K562 (cell line): ENCODE measurements at regions not wholly inside any gene's neighbourhood (a gene's known extent, or its start where the extent isn't known, plus 50 kb on each side); places are given as distances from the start of the nearest gene placed in this dataset.

Experiments used
- ATAC-seq: fragments of 200-7000 bp; cut with Tn5 transposase; 3 replicates; pipeline ENCODE4 v1.9.1; 2020; ENCODE audit warnings: moderate library complexity
- BruUV-seq: library from RNA; stranded (reverse); fragments of 400-500 nt; replicated peaks from 2 replicates; lab custom pipeline; 2021; lab: Mats Ljungman, UMichigan
- CTCF ChIA-PET: fragments of 300-600 bp; formaldehyde crosslinking; extraction: SDS; loops from one replicate; lab custom pipeline; 2021; ENCODE audit warnings: low intra/inter-chr PET ratio; lab: Yijun Ruan, JAX
- POLR2A ChIA-PET: fragments of 300-600, 350-650 bp; sonication (Branson Sonifier 250); formaldehyde crosslinking; extraction: SDS; loops from one replicate; lab custom pipeline; 2021; ENCODE audit warnings: antibody characterized with exemption, inconsistent platforms; lab: Yijun Ruan, JAX
- DNase-seq, 4 experiments: peaks; one replicate each; pipeline versions ENCODE4 v3.0.0 to v3.0.0-alpha.2; 2011 to 2018; ENCODE audit warnings: low spot score in 3 of 4, mixed read lengths in 3 of 4; ENCODE audit errors: extremely low read depth in 1 of 4
- FAIRE-seq: peaks from 2 replicates; lab custom pipeline; 2011; peaks lifted over from hg19 to GRCh38; lab: Jason Lieb, UNC
- H2AFZ ChIP-seq: 2 replicates; pipeline ENCODE4 v1.6.0; 2011; ENCODE audit warnings: low read depth, low read length, control low read depth, inconsistent platforms
- H3K27ac ChIP-seq: fragments of 200-600 bp; 3 replicates; pipeline ENCODE4 v1.8.0; 2011; ENCODE audit warnings: low read depth, mild to moderate bottlenecking, control low read depth, inconsistent platforms, low read length, moderate library complexity, mixed read lengths; ENCODE audit errors: extremely low read depth
- H3K27me3 ChIP-seq, 2 experiments: fragments of 300-600 bp in 1 of 2; 2 replicates in 1 of 2; 3 replicates in 1 of 2; pipeline versions ENCODE4 v1.6.0 to v1.8.0; 2011; ENCODE audit warnings: inconsistent platforms in 2 of 2, low read length in 2 of 2, mild to moderate bottlenecking in 1 of 2, mixed read lengths in 1 of 2, moderate library complexity in 1 of 2; ENCODE audit not compliant: control insufficient read depth in 2 of 2, insufficient read depth in 2 of 2
- H3K36me3 ChIP-seq: fragments of 300-600 bp; 3 replicates; pipeline ENCODE4 v1.8.0; 2011; ENCODE audit warnings: mild to moderate bottlenecking, low read length, inconsistent platforms; ENCODE audit not compliant: control insufficient read depth, insufficient read depth
- H3K4me1 ChIP-seq, 2 experiments: fragments of 200-600 bp in 1 of 2; replicated peaks in 1 of 2; 2 replicates in 1 of 2; 3 replicates in 1 of 2; pipeline versions ENCODE4 v1.5.1 to v1.8.0; 2011; ENCODE audit warnings: inconsistent platforms in 2 of 2, low read length in 2 of 2, mild to moderate bottlenecking in 1 of 2, mixed read lengths in 1 of 2, moderate library complexity in 1 of 2; ENCODE audit not compliant: control insufficient read depth in 2 of 2, insufficient read depth in 2 of 2
- H3K4me2 ChIP-seq: 2 replicates; pipeline ENCODE4 v1.6.1; 2011; ENCODE audit warnings: low read length, control low read depth, inconsistent platforms, mixed read lengths; ENCODE audit not compliant: insufficient read depth
- H3K4me3 ChIP-seq: fragments of 200-600 bp; sonication (generic), shearing (Covaris generic); 2 replicates; pipeline ENCODE4 v1.5.1; 2016; ENCODE audit warnings: control low read depth, inconsistent platforms
- H3K79me2 ChIP-seq: fragments of 200-600 bp; 3 replicates; pipeline ENCODE4 v1.8.0; 2011; ENCODE audit warnings: low read length, inconsistent platforms; ENCODE audit not compliant: control insufficient read depth, insufficient read depth
- H3K9ac ChIP-seq, 2 experiments: 2 replicates each; pipeline versions ENCODE4 v1.6.0 to v1.6.1; 2011; ENCODE audit warnings: low read depth in 2 of 2, low read length in 2 of 2, control low read depth in 1 of 2, inconsistent platforms in 1 of 2, mild to moderate bottlenecking in 1 of 2, mixed read lengths in 1 of 2; ENCODE audit not compliant: insufficient read depth in 1 of 2
- H3K9me1 ChIP-seq: one replicate; pipeline ENCODE4 v1.6.0; 2011; ENCODE audit warnings: inconsistent platforms, mild to moderate bottlenecking, low read length, moderate library complexity; ENCODE audit not compliant: control insufficient read depth, insufficient read depth
- H3K9me3 ChIP-seq: replicated peaks from 2 replicates; pipeline ENCODE4 v1.5.1; 2011; ENCODE audit warnings: low read depth, low read length, inconsistent platforms; ENCODE audit not compliant: control insufficient read depth, insufficient read depth
- H4K20me1 ChIP-seq: replicated peaks from 2 replicates; pipeline ENCODE4 v1.6.1; 2011; ENCODE audit warnings: low read length, inconsistent platforms, mixed read lengths; ENCODE audit not compliant: control insufficient read depth, insufficient read depth
- NCOA2 ChIP-seq, 2 experiments: fragments of 450-650 bp; IDR thresholded peaks; 2 replicates each; pipeline ENCODE4 v1.6.1; 2018; ENCODE audit warnings: mild to moderate bottlenecking in 2 of 2, moderate library complexity in 1 of 2; ENCODE audit not compliant: partially characterized antibody in 2 of 2
- RBM14 ChIP-seq: fragments of 200-400 bp; formaldehyde crosslinking; IDR thresholded peaks from 2 replicates; pipeline ENCODE4 v1.6.1; 2018; ENCODE audit warnings: low read depth, mild to moderate bottlenecking, low read length, moderate library complexity, borderline replicate concordance; ENCODE audit not compliant: insufficient read depth
- SAFB2 ChIP-seq: fragments of 200-400 bp; formaldehyde crosslinking; IDR thresholded peaks from 2 replicates; pipeline ENCODE4 v1.6.1; 2018; ENCODE audit warnings: borderline replicate concordance, low read length, low read depth, moderate library complexity; ENCODE audit not compliant: severe bottlenecking
- WGBS: fragments of 100-300 bp; shearing (Covaris generic); methylation state at CpG from one replicate; pipeline ENCODE4 v1.1.6; 2016; ENCODE audit warnings: low coverage, mixed read lengths; ENCODE audit not compliant: insufficient coverage; ENCODE audit errors: missing lambda C conversion rate; 5-methylcytosine and 5-hydroxymethylcytosine counted together
- in situ Hi-C: fragments of 300-500 bp; cut with MboI; formaldehyde crosslinking; loops from 4 replicates; pipeline ENCODE4 v1.15.0; 2018; ENCODE audit warnings: inconsistent platforms, mixed read lengths
- intact Hi-C: fragments of 100-400 bp; cut with micrococcal nuclease; formaldehyde crosslinking; loops from 2 replicates; pipeline ENCODE4 v1.14.2; 2022
- TF ChIP-seq, protein P1 (sequence below): fragments of 250-450 bp; sonication (Bioruptor Pico); IDR thresholded peaks from 2 replicates; pipeline ENCODE4 v1.4.0; 2020
- TF ChIP-seq, protein P2 (sequence below): fragments of 150-350 bp; conservative IDR thresholded peaks from 2 replicates; pipeline ENCODE4 v1.6.1; 2014; ENCODE audit warnings: low read length

DNA sequence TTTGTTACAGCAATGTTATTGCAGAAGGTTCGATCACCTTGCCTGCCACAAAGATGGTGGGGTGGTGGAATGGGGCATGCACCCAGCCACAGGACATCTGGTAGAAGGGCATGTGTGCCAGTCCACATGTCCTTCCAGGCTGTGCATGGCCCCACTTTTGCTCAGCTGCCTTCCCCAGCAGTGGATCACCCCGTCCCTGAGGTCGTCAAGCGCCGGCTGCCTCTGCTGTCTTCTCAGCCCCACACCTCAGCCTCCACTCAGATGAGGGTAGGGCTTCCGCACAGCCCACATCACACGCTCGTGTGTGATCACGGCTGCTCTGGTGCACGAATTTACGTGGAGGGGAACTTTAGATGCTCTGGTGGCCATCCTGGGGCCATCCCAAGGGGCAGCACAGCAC, 109.5 kb upstream of the PMEPA1 start:
- FAIRE-seq: no peak
- WGBS: 0% methylated on average over 11 of the region's 11 CpGs
- H3K79me2 ChIP-seq: no peaks in the 10 kb centered on the region
- H3K4me2 ChIP-seq: no peak overlapping the region
- no peak for DNase-seq
- no peaks in the 10 kb centered on the region for H3K4me1 ChIP-seq
- no peak overlapping the region for H2AFZ ChIP-seq
- ATAC-seq: no peak
- no TSS peak for BruUV-seq
- no peak overlapping the region for H3K9ac ChIP-seq
- peaks cover 0 to 31% of the 10 kb centered on the region in 2 experiments; a peak in 1 of 5 replicates for H3K27me3 ChIP-seq
- POLR2A ChIA-PET: no interaction called here
- H3K27ac ChIP-seq: no peak overlapping the region
- CTCF ChIA-PET: no interaction called here
- no peaks in the 10 kb centered on the region for H4K20me1 ChIP-seq
- H3K9me1 ChIP-seq: no peaks in the 10 kb centered on the region
- no peaks in the 10 kb centered on the region for H3K9me3 ChIP-seq
- H3K36me3 ChIP-seq: no peaks in the 10 kb centered on the region
- in situ Hi-C loops (no loop called here), intact Hi-C loops (no loop called here)
- TF ChIP-seq, protein P1, sequence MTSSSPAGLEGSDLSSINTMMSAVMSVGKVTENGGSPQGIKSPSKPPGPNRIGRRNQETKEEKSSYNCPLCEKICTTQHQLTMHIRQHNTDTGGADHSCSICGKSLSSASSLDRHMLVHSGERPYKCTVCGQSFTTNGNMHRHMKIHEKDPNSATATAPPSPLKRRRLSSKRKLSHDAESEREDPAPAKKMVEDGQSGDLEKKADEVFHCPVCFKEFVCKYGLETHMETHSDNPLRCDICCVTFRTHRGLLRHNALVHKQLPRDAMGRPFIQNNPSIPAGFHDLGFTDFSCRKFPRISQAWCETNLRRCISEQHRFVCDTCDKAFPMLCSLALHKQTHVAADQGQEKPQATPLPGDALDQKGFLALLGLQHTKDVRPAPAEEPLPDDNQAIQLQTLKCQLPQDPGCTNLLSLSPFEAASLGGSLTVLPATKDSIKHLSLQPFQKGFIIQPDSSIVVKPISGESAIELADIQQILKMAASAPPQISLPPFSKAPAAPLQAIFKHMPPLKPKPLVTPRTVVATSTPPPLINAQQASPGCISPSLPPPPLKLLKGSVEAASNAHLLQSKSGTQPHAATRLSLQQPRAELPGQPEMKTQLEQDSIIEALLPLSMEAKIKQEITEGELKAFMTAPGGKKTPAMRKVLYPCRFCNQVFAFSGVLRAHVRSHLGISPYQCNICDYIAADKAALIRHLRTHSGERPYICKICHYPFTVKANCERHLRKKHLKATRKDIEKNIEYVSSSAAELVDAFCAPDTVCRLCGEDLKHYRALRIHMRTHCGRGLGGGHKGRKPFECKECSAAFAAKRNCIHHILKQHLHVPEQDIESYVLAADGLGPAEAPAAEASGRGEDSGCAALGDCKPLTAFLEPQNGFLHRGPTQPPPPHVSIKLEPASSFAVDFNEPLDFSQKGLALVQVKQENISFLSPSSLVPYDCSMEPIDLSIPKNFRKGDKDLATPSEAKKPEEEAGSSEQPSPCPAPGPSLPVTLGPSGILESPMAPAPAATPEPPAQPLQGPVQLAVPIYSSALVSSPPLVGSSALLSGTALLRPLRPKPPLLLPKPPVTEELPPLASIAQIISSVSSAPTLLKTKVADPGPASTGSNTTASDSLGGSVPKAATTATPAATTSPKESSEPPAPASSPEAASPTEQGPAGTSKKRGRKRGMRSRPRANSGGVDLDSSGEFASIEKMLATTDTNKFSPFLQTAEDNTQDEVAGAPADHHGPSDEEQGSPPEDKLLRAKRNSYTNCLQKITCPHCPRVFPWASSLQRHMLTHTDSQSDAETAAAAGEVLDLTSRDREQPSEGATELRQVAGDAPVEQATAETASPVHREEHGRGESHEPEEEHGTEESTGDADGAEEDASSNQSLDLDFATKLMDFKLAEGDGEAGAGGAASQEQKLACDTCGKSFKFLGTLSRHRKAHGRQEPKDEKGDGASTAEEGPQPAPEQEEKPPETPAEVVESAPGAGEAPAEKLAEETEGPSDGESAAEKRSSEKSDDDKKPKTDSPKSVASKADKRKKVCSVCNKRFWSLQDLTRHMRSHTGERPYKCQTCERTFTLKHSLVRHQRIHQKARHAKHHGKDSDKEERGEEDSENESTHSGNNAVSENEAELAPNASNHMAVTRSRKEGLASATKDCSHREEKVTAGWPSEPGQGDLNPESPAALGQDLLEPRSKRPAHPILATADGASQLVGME: no peak
- TF ChIP-seq RBM14 (no peak), SAFB2 (no peak), NCOA2 (IDR thresholded peaks at IDR 0.05; ENCODE audit: partially characterized antibody in 2 of 2) (no peak)
- TF ChIP-seq, protein P2, sequence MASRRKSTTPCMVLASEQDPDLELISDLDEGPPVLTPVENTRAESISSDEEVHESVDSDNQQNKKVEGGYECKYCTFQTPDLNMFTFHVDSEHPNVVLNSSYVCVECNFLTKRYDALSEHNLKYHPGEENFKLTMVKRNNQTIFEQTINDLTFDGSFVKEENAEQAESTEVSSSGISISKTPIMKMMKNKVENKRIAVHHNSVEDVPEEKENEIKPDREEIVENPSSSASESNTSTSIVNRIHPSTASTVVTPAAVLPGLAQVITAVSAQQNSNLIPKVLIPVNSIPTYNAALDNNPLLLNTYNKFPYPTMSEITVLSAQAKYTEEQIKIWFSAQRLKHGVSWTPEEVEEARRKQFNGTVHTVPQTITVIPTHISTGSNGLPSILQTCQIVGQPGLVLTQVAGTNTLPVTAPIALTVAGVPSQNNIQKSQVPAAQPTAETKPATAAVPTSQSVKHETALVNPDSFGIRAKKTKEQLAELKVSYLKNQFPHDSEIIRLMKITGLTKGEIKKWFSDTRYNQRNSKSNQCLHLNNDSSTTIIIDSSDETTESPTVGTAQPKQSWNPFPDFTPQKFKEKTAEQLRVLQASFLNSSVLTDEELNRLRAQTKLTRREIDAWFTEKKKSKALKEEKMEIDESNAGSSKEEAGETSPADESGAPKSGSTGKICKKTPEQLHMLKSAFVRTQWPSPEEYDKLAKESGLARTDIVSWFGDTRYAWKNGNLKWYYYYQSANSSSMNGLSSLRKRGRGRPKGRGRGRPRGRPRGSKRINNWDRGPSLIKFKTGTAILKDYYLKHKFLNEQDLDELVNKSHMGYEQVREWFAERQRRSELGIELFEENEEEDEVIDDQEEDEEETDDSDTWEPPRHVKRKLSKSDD: no peak
- H3K4me3 ChIP-seq: no peak overlapping the region
